Adrenal gland (tissue), 9 donors: ENCODE measurements at regions not wholly inside any gene's neighbourhood (a gene's known extent, or its start where the extent isn't known, plus 50 kb on each side); places are given as distances from the start of the nearest gene placed in this dataset.
A peak's percentile ranks its signal among the peaks of the same experiment; 100 is the strongest.

Source experiments
- DNase-seq, 7 donors: peaks; one replicate each; pipeline ENCODE4 v3.0.0-alpha.2; 2019 to 2020
- H3K27ac ChIP-seq, 5 donors: fragments of 200-600 bp; sonication (generic) in 4 of 5; 1 replicate in 3 of 5; 2 replicates in 2 of 5; pipeline versions ENCODE4 v1.5.1 to v1.8.0; 2016 to 2020; ENCODE audit warnings: mild to moderate bottlenecking in 1 of 5
- H3K27me3 ChIP-seq: fragments of 200-600 bp; 2 replicates; pipeline ENCODE4 v1.8.0; 2021
- H3K36me3 ChIP-seq, 2 donors: fragments of 200-600 bp; replicated peaks in 1 of 2; 1 replicate in 1 of 2; 2 replicates in 1 of 2; pipeline versions ENCODE4 v1.5.1 to v1.8.0; 2018 to 2022
- H3K4me1 ChIP-seq, 2 donors: fragments of 200-600 bp; replicated peaks in 1 of 2; 1 replicate in 1 of 2; 2 replicates in 1 of 2; pipeline versions ENCODE4 v1.5.1 to v1.8.0; 2018 to 2021
- H3K4me3 ChIP-seq, 4 donors: fragments of 200-600 bp; sonication (generic) in 3 of 4; one replicate each; pipeline ENCODE4 v1.5.1; 2016 to 2018
- H3K9me3 ChIP-seq, 3 donors: fragments of 200-600 bp; sonication (generic) in 1 of 3; replicated peaks in 1 of 3; 1 replicate in 2 of 3; 2 replicates in 1 of 3; pipeline versions ENCODE4 v1.5.1 to v1.8.0; 2016 to 2021
- POLR2A ChIP-seq, 2 donors: fragments of 450-650 bp; IDR thresholded peaks; one replicate each; pipeline ENCODE4 v1.6.1; 2017; ENCODE audit warnings: antibody characterized with exemption in 2 of 2, mild to moderate bottlenecking in 2 of 2, moderate library complexity in 1 of 2
- WGBS, 4 donors: extraction: QIAGEN DNeasy Blood & Tissue Kit in 2 of 4; methylation state at CpG; one replicate each; pipeline versions ENCODE4 v1.1.5 to v1.1.7; 2013 to 2017; 5-methylcytosine and 5-hydroxymethylcytosine counted together
- intact Hi-C, 2 donors: fragments of 100-400 bp; cut with DNase I; formaldehyde crosslinking; loops; one replicate each; pipeline versions ENCODE4 v1.14.1 to v1.15.0; 2022 to 2023
- microRNA-seq, 3 donors: library from miRNA; unstranded; fragments of <30 nt; microRNA quantifications; one replicate each; pipeline ENCODE4, GENCODE V29; 2017 to 2020
- small RNA-seq, 2 donors: library from RNA; depleted of rRNA; stranded (forward); fragments of <200 nt; gene quantifications; one replicate each; pipeline ENCODE3, GENCODE V24; 2016
- TF ChIP-seq, protein P1 (sequence below), 6 experiments: fragments of 450-650 bp in 4 of 6; fragments of 200-600 bp in 2 of 6; sonication (generic) in 1 of 6; IDR thresholded peaks; 1 replicate in 5 of 6; 2 replicates in 1 of 6; pipeline versions ENCODE4 v1.5.1 to v1.8.0; 2016 to 2021; ENCODE audit warnings: antibody characterized with exemption in 6 of 6, mild to moderate bottlenecking in 2 of 6, moderate library complexity in 1 of 6
- donor health status: healthy with polysubstance abuse.
- donor health status: Bipolar disorder and iron deficiency.
- donor health status: DM: yes; HTN: yes; CAD: no.
- donor health status: DM: no; HTN: no; CAD: no.
- donor health status: DM: no; HTN: no; CAD: no.

DNA sequence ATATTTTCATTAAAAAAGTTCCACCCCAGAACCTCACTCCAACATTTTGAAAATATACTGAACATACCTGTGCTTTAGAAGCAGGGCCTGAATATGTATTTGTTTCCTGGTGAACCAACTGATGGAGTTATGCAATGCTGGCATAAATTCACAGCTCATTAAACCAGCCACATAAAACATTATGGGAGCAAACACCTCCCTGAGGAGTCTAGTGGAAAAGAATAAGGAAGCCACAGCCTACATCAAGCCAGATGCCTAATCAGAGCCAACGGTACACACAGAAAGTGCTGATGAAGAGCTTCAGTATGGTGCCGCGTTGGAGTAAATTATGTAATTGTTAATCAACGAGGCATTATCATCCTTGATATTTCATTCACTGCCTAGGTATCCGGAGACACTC, 199.5 kb downstream of the AJAP1 start:
- no peaks in the 10 kb centered on the region for H3K4me1 ChIP-seq
- H3K9me3 ChIP-seq: no peaks in the 10 kb centered on the region
- DNase-seq: no peak
- H3K27ac ChIP-seq: no peak overlapping the region
- no peaks in the 10 kb centered on the region for H3K27me3 ChIP-seq
- TF ChIP-seq, protein P1, sequence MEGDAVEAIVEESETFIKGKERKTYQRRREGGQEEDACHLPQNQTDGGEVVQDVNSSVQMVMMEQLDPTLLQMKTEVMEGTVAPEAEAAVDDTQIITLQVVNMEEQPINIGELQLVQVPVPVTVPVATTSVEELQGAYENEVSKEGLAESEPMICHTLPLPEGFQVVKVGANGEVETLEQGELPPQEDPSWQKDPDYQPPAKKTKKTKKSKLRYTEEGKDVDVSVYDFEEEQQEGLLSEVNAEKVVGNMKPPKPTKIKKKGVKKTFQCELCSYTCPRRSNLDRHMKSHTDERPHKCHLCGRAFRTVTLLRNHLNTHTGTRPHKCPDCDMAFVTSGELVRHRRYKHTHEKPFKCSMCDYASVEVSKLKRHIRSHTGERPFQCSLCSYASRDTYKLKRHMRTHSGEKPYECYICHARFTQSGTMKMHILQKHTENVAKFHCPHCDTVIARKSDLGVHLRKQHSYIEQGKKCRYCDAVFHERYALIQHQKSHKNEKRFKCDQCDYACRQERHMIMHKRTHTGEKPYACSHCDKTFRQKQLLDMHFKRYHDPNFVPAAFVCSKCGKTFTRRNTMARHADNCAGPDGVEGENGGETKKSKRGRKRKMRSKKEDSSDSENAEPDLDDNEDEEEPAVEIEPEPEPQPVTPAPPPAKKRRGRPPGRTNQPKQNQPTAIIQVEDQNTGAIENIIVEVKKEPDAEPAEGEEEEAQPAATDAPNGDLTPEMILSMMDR (IDR thresholded peaks at IDR 0.05): no peak
- no peak for TF ChIP-seq POLR2A (IDR thresholded peaks at IDR 0.05)
- WGBS, 4 donors: 81 to 87% (median 84%) methylated on average over 5 of the region's 5 CpGs
- no peaks in the 10 kb centered on the region for H3K36me3 ChIP-seq
- H3K4me3 ChIP-seq: no peak overlapping the region
- intact Hi-C loops: no loop called here

DNA sequence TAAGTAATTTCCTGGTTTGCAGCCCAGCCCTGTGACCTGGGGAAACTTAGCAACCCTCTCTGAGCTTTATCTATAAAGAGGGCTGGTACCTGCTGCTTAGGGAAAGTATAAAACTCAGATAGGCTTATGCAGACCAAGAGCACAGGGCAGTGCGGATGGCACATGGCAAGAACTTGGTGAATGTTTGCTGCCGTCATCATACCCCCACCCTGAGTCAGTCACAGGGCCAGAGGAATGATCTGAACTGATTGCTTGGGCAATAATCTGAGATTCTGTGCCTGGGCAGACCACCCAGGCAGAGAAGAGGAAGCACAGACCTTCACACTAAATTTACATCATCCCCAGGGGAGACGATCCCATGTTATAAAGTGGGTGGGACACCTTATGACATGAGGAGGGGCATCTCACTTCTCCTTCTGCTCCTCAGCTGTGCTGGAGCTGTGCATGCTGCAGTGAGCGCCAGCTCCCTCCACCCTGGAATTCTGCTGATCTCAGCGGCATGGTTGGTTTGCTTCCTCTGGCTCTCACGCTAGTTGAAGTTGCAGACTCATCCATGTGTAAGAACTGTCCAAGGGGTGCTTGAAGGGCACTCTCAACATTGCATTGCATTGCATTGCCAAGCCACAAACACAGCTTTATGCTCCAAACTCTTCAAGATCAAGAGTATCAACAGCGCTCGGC, 197.1 kb downstream of the AJAP1 start:
- Histone ChIP-seq H3K9me3 (no peaks in the 10 kb centered on the region), H3K36me3 (no peaks in the 10 kb centered on the region), H3K4me3 (no peak overlapping the region), H3K27ac (no peak overlapping the region), H3K4me1 (no peaks in the 10 kb centered on the region), H3K27me3 (no peaks in the 10 kb centered on the region)
- DNase-seq: peak in 4 of 7 donors; percentile 16 to 29 (median 21)
- 73 to 88% (median 80%) methylated on average over 7 to 8 of the region's 8 CpGs for WGBS, 4 donors
- intact Hi-C loops: no loop called here
- TF ChIP-seq, protein P1 (IDR thresholded peaks at IDR 0.05): no peak

DNA sequence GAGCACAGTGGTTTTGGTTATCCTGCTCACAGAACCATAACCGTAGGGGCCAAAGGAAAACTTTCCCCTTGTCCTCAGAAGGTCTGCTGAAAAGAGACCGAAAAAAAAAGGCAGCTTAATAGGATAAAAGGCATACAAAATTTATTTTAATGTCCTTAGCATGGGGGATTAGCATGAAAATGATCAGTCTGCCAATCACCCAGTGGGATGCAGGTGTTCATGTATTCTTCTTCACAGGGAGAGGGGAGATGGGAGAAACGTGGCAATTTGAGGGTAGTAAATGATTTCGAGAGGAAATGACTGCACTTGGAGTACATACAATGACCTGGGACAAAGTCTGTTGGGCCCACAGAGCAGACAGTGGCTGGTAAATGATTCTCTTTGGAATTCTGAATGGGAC, 194.0 kb downstream of the AJAP1 start:
- intact Hi-C loops: no loop called here
- no peak overlapping the region for H3K4me3 ChIP-seq
- H3K9me3 ChIP-seq: no peaks in the 10 kb centered on the region
- no peaks in the 10 kb centered on the region for H3K27me3 ChIP-seq
- TF ChIP-seq, protein P1 (IDR thresholded peaks at IDR 0.05): no peak
- WGBS, 4 donors: 44 to 61% (median 55%) methylated on average over 4 of the region's 4 CpGs
- no peaks in the 10 kb centered on the region for H3K36me3 ChIP-seq
- H3K27ac ChIP-seq: no peak overlapping the region
- H3K4me1 ChIP-seq: no peaks in the 10 kb centered on the region
- DNase-seq: no peak

DNA sequence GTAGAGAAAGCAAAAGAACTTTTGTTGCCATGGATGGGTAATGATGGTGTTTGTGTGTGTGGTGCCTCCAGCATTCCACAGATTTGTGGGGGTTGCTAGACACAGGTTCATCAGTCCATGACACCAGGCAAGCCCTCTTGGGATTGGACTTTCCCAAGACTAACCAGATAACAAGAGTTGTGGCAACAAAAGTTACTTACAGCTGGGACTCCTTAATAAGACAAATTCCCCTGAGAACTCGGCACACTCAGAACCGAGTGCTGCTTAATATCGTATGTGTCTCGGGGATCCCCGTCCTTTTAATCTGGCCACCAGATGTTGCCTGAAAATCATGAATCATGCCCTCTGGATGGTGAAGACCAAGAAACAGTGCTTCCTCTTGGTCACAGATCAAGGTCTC, 193.3 kb downstream of the AJAP1 start:
- Histone ChIP-seq H3K9me3 (no peaks in the 10 kb centered on the region), H3K27ac (no peak overlapping the region), H3K27me3 (no peaks in the 10 kb centered on the region), H3K4me1 (no peaks in the 10 kb centered on the region), H3K4me3 (no peak overlapping the region), H3K36me3 (no peaks in the 10 kb centered on the region)
- TF ChIP-seq POLR2A (IDR thresholded peaks at IDR 0.05): no peak
- TF ChIP-seq, protein P1 (IDR thresholded peaks at IDR 0.05): no peak
- intact Hi-C loops: no loop called here
- no peak for DNase-seq
- WGBS, 4 donors: 34 to 52% (median 44%) methylated on average over 5 of the region's 5 CpGs

Small RNAs in the stretch of these regions (microRNA-seq; reads per million reads assigned to microRNA genes)
- 0 reads per million in 3 donors for gene MIR4417

Small RNAs in the stretch of these regions (small RNA-seq; reads per million reads assigned to genes)
- gene MIR4417: 0 reads per million in 2 donors
